Kidney (tissue), 13 donors: ENCODE measurements at regions not wholly inside any gene's neighbourhood (a gene's known extent, or its start where the extent isn't known, plus 50 kb on each side); places are given as distances from the start of the nearest gene placed in this dataset.

ENCODE experiments used
- DNase-seq, 5 donors: peaks; one replicate each; pipeline ENCODE4 v3.0.0-alpha.2; 2013 to 2020
- FAIRE-seq: peaks from 2 replicates; lab custom pipeline; 2012; peaks lifted over from hg19 to GRCh38; lab: Jason Lieb, UNC
- H3K27ac ChIP-seq, 2 donors: one replicate each; pipeline ENCODE4 v1.7.0; 2013; ENCODE audit warnings: low read depth in 2 of 2, low read length in 2 of 2, inconsistent platforms in 1 of 2
- H3K27me3 ChIP-seq: one replicate; pipeline ENCODE4 v1.7.1; 2013; ENCODE audit warnings: low read length, inconsistent platforms; ENCODE audit not compliant: control insufficient read depth, insufficient read depth
- H3K36me3 ChIP-seq, 3 donors: one replicate each; pipeline versions ENCODE4 v1.7.0 to v1.7.1; 2013; ENCODE audit warnings: low read length in 3 of 3, control low read depth in 1 of 3, inconsistent platforms in 1 of 3; ENCODE audit not compliant: insufficient read depth in 3 of 3, control insufficient read depth in 2 of 3
- H3K4me1 ChIP-seq, 3 donors: one replicate each; pipeline versions ENCODE4 v1.7.0 to v1.7.1; 2013; ENCODE audit warnings: low read length in 3 of 3, inconsistent platforms in 1 of 3, low read depth in 1 of 3; ENCODE audit not compliant: control insufficient read depth in 2 of 3, insufficient read depth in 2 of 3
- H3K4me3 ChIP-seq, 3 donors: one replicate each; pipeline versions ENCODE4 v1.7.0 to v1.8.1; 2013; ENCODE audit warnings: low read length in 3 of 3, control low read depth in 1 of 3, inconsistent platforms in 1 of 3
- H3K9ac ChIP-seq, 3 donors: one replicate each; pipeline versions ENCODE4 v1.7.0 to v1.7.1; 2013; ENCODE audit warnings: low read length in 3 of 3, control low read depth in 1 of 3, inconsistent platforms in 1 of 3
- H3K9me3 ChIP-seq, 3 donors: one replicate each; pipeline versions ENCODE4 v1.7.0 to v1.7.1; 2013; ENCODE audit warnings: low read length in 3 of 3, control low read depth in 1 of 3, inconsistent platforms in 1 of 3; ENCODE audit not compliant: control insufficient read depth in 2 of 3, insufficient read depth in 1 of 3
- intact Hi-C: fragments of 100-400 bp; cut with DNase I; formaldehyde crosslinking; loops from one replicate; pipeline ENCODE4 v1.11.1; 2022
- TF ChIP-seq, protein P1 (sequence below): IDR thresholded peaks from 3 replicates; pipeline ENCODE4 v1.5.1; 2012; ENCODE audit warnings: mild to moderate bottlenecking, moderate library complexity, borderline replicate concordance; ENCODE audit not compliant: insufficient read depth; ENCODE audit errors: extremely low read depth
- donor health status: control.
- donor health status: control.
- donor health status: control.
- donor health status: control.
- donor health status: control.
- donor health status: DM: yes; HTN: yes; CAD: no.
- donor health status: Normal renal cell carcinoma (clear cell type).

- no peak for FAIRE-seq
- Histone ChIP-seq H3K9me3 (no peaks in the 10 kb centered on the region), H3K4me3 (no peak overlapping the region), H3K27ac (no peak overlapping the region), H3K4me1 (no peaks in the 10 kb centered on the region), H3K36me3 (no peaks in the 10 kb centered on the region), H3K27me3 (no peaks in the 10 kb centered on the region), H3K9ac (no peak overlapping the region)
- intact Hi-C loops: no loop called here
- TF ChIP-seq, protein P1, sequence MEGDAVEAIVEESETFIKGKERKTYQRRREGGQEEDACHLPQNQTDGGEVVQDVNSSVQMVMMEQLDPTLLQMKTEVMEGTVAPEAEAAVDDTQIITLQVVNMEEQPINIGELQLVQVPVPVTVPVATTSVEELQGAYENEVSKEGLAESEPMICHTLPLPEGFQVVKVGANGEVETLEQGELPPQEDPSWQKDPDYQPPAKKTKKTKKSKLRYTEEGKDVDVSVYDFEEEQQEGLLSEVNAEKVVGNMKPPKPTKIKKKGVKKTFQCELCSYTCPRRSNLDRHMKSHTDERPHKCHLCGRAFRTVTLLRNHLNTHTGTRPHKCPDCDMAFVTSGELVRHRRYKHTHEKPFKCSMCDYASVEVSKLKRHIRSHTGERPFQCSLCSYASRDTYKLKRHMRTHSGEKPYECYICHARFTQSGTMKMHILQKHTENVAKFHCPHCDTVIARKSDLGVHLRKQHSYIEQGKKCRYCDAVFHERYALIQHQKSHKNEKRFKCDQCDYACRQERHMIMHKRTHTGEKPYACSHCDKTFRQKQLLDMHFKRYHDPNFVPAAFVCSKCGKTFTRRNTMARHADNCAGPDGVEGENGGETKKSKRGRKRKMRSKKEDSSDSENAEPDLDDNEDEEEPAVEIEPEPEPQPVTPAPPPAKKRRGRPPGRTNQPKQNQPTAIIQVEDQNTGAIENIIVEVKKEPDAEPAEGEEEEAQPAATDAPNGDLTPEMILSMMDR: no peak
- no peak for DNase-seq
Observed at GRCh38 chr12:92210071-92210470, 64.4 kb upstream of the BTG1 start.

GRCh38 chr12:92208613-92209121 is 63.0 kb upstream of the BTG1 start:
- DNase-seq (peak in 1 of 5 donors; percentile 30), FAIRE-seq (no peak)
- no peak overlapping the region for H3K9ac ChIP-seq
- TF ChIP-seq, protein P1: no peak
- no peaks in the 10 kb centered on the region for H3K4me1 ChIP-seq
- no peak overlapping the region for H3K27ac ChIP-seq
- no peak overlapping the region for H3K4me3 ChIP-seq
- H3K9me3 ChIP-seq: no peaks in the 10 kb centered on the region
- H3K36me3 ChIP-seq: no peaks in the 10 kb centered on the region
- H3K27me3 ChIP-seq: no peaks in the 10 kb centered on the region
- intact Hi-C loops: no loop called here

DNA sequence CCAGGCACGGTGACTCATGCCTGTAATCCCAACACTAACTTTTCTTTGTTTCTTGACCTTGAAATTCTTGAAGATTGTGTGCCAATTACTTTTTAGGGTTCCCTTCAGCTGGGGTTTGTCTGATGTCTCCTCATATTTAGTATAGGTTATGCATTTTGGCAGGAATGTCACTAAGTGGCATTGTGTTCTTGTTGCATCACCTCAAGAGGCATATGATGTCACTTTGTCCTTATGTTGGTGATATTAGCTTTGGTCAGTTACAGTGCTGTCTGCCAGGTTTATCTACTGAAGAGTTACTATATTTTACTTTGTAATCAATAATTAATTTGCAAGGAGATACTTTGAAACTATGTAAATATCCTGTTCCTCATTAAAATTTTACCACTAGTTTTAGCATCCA is 61.0 kb upstream of the BTG1 start:
- no peaks in the 10 kb centered on the region for H3K9me3 ChIP-seq
- FAIRE-seq: no peak
- intact Hi-C loops: no loop called here
- TF ChIP-seq, protein P1: no peak
- no peak overlapping the region for H3K27ac ChIP-seq
- no peak overlapping the region for H3K4me3 ChIP-seq
- H3K36me3 ChIP-seq: no peaks in the 10 kb centered on the region
- no peaks in the 10 kb centered on the region for H3K27me3 ChIP-seq
- H3K4me1 ChIP-seq: no peaks in the 10 kb centered on the region
- no peak overlapping the region for H3K9ac ChIP-seq
- no peak for DNase-seq

- DNase-seq (no peak), FAIRE-seq (no peak)
- no peaks in the 10 kb centered on the region for H3K36me3 ChIP-seq
- no peaks in the 10 kb centered on the region for H3K4me1 ChIP-seq
- no peaks in the 10 kb centered on the region for H3K9me3 ChIP-seq
- no peak overlapping the region for H3K4me3 ChIP-seq
- H3K27ac ChIP-seq: no peak overlapping the region
- no peaks in the 10 kb centered on the region for H3K27me3 ChIP-seq
- H3K9ac ChIP-seq: no peak overlapping the region
- intact Hi-C loops: no loop called here
- TF ChIP-seq, protein P1: no peak
Observed at GRCh38 chr12:92206011-92206410, 60.4 kb upstream of the BTG1 start.
